A172 (cell line): ENCODE measurements at regions not wholly inside any gene's neighbourhood (a gene's known extent, or its start where the extent isn't known, plus 50 kb on each side); places are given as distances from the start of the nearest gene placed in this dataset.
"Not testable (repeated sequence)": the region's sequence is repeated elsewhere in the genome, so short reads cannot be mapped to it uniquely, and the experiment has no call there.

Source experiments
- DNase-seq: peaks from one replicate; pipeline ENCODE4 v3.0.0-alpha.2; 2015; ENCODE audit warnings: low spot score

DNA sequence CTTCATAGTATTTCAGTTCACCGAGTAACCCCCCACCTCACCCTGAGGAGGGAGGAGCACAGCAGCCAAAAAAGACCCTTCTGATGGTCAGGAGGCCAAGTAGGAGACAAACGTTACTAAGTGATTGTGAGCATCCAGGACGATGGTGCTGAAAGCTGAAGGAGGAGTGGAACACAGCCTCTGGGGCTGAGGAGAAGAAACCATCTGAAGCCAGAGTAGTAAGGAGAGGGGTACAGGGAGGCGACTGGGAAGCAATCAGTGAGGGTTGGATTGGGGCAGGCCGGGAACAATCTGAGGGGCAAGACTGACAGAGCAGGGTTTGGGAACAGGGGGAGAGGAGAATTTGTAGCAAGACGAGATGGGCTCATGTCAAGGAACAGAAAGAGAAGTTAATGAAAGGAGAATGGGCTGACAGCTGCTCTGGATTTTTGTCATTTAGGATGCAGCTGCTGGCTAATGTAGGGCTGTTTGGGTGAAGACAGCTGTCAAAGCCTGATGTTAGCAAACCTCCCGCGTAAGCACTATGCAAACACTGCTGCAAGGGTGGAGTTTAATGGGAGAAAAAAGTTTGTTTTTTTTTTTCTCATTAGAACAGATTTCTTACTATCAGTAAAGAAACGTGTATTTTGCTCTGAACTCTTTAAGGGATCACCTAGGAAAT, 622.2 kb downstream of the EDEM1 start:
- DNase-seq = no peak

DNA sequence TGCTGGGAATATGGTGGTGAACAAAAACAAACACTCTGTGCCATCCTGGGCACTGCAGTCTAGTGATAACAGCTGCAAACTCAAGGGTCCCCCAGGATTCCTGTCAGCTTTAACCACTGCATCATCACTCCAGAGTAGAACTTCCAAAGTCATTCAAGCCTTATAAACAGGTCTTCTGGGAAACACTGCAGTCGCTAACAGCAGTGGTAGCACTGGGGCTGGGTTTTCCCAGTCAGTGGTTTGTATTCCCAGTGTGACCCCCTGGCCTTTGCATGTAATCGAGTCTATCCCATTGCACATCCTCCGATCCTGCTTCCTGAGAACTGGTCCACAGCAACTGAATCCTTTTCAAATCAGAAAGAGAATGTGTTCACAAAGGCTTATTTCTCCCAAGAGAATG, 623.5 kb downstream of the EDEM1 start:
- DNase-seq = no peak

DNA sequence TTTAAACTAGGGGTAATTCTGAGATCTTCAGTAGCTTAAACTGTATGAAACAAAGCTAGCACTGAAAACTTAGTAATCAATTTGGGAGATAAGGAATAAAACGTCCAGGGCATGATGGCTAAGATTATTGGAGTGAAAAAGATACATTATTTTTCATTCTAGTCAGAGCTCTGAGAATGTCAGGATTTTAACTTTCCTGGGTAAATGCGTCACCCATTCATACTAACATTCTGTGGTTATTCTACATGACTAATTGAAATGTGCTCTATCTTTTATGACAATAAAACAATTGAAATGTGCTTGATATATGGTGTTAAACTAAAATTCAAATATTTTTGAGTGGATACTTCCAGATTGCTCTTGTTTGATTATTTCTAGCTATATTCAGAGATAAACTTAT, 626.0 kb downstream of the EDEM1 start:
- no peak for DNase-seq

DNA sequence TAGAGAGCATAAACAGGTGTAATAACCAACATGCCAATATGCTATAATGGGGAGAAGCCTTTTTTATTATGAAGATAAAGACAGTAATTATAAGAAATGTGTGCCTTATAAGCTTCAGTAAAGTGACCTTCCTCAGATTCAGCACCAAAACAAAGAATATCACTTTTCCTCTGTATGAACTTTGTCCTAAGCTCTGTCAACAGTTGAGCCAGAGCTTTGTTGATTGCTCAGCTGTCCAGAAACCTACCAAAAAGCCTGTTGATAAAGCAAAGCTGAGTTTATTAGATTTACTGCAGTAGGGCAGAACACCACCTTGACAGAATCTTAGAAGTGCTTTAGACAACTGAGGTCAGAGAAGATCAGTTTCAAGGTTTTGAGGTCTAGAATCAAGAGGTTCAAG, 635.3 kb downstream of the EDEM1 start:
- no peak for DNase-seq

DNA sequence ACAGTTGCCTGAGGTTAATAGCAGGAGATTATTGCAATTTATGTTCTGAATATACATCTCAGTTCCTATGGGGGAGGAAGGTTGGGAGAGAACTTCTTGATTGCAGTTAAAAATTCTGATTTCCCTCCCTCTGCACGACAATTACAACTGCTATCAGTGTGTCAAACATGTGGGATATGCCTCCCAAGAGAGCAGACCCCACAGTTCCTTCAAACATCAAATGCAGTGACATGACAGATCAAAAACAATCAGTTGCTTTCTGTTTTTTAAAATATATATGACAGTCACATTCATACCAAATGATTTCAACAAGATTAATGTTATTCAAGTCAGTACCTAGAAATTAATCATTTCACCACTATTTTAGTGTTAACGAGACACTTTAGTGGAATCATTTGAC, 639.0 kb downstream of the EDEM1 start:
- no peak for DNase-seq

DNA sequence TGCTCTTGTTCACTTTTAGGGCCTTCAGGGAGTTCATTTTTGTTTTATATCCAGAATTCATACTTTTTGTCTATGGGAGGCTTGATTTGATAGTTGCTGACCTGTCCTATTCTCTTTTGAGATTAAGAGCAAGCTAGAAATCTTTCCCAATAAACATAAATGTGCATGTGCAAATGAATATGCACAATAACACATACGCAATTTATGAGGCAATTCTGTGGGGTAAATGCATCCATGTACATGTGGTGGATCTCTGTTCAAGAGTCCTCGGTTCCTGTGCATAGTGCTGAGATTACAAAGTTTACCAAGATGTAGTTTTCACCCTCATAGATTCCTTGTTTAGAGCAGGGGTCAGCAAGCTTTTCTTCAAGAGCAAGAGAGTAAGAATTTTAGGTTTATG, 640.7 kb downstream of the EDEM1 start:
- DNase-seq = no peak

DNA sequence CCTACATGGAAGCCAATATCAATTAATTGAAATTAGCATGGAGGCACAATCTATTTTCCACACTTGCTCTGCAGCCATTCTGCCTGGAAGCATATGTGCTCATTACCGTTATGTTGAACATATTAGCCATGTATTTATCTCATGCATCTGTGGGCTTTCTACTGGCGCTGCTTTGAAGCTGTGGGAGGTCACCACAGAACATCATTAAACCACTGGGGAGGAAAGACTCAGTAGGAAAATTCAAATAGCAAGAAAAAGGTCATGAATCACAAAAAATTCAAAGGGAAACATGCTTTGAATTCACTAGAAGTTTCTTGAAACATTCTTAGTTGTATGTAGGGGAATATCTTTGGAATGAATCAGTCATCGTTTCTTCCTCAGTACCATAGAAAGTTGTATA, 652.5 kb downstream of the EDEM1 start:
- DNase-seq = no peak

DNA sequence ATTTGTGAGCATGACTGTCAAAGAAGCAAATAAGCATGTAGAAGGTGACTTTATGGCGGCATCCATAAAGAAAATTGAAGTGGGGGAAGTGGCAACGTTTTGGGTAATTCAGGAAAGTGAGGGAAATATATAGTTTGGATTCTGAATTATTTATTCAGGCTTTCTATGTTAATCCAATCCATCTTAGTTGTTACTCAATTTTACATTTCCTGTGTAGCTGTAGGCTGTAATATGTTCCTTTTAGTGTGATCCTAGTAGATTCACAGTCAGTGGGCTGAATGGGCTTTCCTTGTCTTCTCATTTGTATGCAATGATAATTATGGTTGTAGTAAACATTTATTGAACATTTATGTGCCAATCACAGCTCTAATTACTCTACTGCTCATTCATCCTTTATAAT, 654.1 kb downstream of the EDEM1 start:
- no peak for DNase-seq

DNA sequence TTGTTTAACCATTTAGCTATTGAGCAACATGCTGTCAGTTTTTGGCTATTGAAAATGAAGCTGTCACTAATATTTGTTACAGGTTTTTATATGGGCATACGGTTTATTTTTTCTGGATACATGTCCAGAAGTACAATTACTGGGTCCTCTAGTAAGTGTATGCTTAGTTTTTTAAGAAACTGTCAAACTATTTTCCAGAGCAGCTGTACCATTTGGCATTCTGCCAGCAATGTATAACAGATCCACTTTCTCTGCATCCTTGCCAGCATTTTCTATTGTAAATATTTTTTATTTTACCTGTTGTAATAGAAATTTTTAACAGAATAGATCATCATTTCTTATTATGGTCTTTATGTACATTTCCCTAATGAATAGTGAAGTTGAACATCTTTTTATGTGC, 658.8 kb downstream of the EDEM1 start:
- no peak for DNase-seq

DNA sequence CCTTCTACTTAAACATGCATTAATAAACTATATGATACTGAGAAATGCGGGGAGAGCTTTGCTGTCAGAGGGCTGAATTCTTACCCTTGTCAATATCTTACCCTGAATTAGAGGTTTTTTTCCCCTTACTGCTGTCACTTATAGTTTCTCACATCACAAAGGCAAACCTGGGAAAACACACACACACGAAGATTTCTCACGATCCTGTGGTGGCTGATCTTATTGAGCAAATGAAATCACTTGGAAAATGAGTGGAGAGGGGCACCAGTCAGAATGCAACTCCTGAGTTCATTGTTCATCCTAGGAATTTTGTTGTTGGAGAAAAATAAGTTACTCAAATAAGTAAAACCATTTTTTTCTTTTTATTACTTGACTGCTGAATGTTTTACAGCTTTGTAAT, 673.6 kb downstream of the EDEM1 start:
- no peak for DNase-seq

DNA sequence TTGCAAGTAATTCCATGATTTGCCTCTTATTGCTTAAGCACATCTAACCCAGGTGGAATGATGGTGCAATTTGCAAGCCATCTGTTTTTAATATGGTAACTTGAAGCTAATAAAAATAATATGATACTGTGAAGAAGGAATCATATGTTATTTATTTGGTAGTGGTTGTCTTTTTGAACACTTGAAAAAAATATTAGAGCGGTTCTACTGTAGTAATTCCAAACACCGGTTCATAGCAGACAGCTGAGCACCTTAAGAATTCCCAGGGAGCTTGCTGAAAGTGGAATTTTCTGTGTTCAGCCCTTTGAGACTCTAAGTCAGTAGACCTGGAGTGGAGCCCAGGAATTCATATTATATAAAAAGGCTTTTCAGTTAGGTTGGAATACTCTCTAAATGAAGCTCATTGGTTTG, 687.4 kb downstream of the EDEM1 start:
- no peak for DNase-seq

DNA sequence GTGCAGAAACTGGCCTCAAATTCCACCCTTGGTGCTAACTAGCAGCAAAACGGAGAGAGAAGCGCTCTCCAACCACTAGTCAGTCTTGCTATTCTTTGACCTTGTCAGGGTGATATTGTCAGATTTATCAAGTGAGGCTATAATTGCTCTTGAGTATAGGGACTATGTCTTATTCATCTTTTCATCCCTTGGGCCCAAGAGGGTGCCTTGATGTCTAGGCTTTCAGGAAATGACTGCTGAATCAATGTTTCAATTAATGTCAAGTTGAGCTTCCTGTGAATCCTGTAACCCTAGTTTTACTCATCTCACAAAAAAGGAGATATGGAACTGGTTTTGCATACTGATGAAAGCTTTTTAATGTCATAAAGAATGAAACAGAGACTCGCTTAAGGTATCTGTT, 701.3 kb downstream of the EDEM1 start:
- no peak for DNase-seq

DNA sequence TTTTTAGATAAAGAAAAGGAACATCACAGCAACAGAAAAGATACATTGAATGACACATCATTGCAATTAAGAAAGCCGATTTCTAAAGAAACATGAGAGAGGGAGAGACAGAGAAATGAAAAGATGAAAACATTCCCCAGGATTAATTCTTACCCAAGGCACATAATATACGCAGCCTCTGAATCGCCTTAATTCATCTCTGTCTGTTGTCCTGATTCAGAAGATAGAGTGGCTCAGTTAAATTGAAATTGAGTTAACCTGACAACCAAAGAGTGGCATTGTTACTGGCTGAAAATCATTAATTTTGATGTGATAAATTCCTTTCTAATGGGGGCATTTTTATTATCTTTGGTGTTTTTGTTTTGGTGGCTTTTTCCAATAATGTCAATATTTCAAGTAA, 701.9 kb downstream of the EDEM1 start:
- DNase-seq = no peak

DNA sequence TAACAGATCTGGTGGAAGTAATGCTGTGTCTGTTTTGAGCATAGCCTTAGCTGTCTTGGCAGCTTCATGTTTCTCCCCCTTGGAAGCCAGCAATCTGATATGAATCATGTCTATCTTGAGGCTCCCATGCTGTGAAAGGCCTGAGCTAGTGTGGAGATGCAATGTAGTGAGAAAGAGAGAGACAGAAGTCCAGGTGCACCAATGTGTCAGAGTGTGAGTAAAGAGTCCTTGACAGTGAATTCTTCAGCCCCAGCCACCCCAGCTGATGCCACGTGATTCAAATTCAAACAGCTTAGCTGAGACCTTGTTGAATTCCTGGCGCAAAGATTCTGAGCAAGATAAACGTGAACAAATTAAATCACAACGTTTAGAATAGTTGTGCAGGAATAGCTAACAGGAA, 704.2 kb downstream of the EDEM1 start:
- DNase-seq = no peak

DNA sequence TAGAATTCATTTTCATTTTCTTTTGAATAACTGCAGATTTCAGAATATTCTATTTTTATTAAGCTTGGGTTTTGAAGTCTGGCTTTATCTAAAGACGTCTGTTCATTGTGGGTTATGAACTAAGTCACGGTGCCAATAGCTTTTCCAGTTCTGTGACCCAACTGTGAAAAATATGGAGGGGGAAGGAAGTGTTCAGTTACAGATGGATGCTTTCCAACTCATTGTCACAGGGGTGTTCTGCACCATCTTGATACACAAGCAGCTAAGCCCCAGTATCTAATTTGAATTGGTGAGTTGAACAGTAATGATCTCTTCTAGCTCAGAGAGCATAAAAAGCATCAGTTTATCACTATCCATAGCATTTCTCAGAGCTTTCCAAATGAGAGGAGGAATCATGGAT, 710.6 kb downstream of the EDEM1 start:
- DNase-seq = no peak

DNA sequence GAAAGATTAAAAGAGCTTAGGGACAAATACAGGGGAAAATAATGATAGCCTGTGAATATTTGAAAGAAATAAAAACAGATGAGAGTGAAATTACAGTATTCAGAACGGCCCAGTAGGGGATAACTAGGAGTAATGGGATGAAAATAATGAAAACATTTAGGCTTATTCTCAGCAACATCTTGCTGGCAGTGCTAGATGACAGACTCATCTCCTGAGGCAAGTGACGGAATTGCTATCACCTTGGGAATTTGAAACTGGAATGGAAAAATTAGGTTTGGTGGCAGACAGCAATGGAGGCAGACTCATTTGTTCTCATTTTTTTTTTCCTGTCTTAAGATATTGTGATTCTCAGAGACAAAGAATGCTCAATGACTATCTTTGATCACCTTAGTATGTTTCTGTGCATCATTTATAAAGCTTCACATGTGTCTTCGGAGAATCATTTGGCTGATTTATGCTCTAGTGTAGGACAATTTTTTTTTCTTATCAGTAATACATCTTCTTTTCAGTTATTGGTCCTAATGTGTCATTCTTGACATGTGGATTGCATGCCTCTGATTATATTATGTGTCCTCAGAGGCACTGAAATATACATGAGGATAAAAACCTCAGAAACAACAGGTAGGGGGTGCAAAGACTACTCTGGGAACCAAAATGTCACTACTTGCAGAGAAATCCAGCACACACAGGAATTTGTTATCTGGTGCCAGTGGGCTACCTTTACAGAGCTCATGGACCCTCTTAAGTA, 711.7 kb downstream of the EDEM1 start:
- DNase-seq = no peak

DNA sequence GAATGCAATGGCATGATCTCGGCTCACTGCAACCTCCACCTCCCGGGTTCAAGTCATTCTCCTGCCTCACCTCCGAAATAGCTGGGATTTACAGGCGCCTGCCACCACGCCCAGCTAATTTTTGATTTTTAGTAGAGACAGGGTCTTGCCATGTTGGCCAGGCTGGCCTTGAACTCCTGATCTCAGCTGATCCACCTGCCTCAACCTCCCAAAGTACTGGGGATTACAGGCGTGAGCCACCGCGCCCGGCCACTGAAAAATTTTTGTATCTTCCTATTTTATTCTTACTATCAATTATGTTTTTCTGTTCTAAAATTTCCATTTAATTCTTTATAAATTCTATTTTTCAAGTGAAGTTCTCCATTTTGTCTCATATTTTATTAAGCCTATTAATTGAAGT, 730.4 kb downstream of the EDEM1 start:
- no peak for DNase-seq

DNA sequence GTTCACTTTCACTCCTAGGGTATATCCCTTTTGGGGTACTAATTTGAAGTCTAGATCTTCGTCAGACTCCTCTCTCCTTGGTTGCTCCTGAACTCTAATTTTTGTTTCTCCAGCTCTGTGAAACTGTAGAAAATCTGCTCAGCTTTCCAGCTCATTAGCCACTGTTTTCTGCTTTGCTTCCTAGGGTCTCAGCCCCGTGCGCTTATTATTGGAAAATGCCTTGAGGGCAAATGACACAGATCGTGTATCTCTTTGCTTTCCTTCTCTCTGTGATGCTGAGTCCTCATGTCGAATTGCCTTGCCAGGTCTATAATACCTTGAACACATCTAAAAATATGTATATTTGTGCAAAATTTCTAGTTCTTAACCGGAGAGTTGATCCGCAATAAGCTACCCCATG, 731.1 kb downstream of the EDEM1 start:
- DNase-seq = no peak

DNA sequence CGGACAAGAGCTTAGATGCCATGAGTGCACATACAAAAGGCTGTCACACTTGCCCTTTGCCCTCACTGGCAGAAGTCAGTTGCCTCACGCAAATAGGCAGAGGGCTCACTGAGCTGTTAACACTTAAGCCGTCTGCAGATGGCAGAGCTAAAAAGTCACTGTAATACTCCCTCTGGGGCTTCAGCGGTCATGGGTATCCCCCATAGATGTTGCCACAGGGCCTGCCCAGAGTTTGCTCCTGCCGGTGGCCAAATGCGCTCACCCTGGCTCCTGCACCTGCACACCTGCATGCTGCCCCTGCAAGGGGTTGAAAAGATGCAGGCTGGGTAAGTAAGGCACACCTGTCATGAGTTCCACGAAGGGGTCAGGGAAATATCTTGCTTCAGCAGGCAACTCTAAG, 741.5 kb downstream of the EDEM1 start:
- no peak for DNase-seq

DNA sequence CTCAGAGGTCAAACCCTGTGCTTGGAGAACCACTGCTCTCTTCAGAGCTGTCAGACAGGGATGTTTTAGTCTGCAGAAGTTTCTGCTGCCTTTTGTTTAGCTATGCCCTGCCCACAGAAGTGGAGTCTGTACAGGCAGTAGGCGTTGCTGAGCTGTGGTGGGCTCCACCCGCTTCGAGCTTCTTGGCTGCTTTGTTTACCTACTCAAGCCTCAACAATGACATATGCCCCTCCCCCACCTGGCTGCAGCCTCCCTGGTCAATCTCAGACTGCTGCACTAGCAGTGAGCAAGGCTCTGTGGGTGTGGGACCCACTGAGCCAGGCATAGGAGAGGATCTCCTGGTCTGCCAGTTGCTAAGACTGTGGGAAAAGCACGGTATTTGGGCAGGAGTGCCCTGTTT, 756.6 kb downstream of the EDEM1 start:
- DNase-seq = not testable (repeated sequence)

DNA sequence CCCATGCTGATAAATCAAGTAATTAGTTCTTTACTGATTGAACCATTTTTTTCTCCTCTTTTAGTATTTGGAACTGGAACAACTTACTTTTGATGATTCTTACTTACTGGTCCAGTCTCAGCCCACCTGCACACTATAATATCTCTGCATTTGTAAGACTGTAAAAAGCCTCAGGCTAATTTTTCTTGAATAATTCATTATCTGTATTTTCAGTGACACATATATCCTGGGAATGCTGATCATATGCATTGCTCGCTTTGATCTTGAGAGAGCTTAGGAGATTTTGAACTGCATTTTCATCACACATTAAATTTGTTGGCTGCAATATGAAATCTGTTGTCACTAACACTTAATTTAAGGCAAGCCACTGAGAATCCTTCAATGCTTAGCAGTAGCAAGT, 760.6 kb downstream of the EDEM1 start:
- no peak for DNase-seq

DNA sequence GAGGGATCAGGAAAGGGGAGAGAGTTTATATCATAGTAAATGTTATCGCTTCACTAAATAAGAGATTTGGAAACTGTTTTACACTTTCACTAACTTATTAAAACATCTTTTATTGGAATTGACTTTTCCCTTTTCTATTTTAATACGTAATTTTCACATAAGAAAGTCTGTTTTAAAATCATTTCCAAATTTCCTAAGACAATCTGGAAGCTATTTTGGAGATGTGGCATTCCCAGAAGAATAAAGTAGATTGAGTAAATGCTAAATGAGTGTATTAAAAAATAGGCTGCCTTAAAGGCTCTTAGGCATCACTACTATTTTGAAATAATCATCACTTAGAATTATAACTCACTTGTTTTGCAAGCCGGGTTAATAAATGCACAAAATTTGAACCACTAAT, 763.5 kb downstream of the EDEM1 start:
- DNase-seq = no peak

DNA sequence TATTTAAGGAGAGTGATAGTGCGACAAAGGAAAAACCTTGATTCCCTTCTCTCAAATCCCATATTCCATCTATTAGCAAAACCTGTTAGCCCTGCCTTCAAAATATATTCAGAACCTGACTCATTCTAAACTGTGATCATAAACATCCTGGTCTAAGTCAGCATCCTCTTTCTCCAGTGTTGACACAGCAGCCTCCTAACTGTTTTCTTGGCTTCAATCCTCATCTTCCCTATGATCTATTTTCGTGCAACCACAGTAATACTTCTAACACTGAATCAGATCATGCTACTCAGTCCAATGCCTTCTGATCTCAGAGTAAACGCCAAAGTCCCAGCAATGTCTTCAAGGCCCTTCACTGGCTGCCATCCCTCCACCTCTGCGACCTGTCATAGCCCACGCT, 785.1 kb downstream of the EDEM1 start:
- DNase-seq = no peak
